ENCODE measurements at regions not wholly inside any gene's neighbourhood (a gene's known extent, or its start where the extent isn't known, plus 50 kb on each side); places are given as distances from the start of the nearest gene placed in this dataset.
A peak's percentile ranks its signal among the peaks of the same experiment; 100 is the strongest.
"Not testable (repeated sequence)": the region's sequence is repeated elsewhere in the genome, so short reads cannot be mapped to it uniquely, and the experiment has no call there.

GRCh38 chr6:151690768-151691562, 116.5 kb upstream of the ESR1 start:
- Histone ChIP-seq H3K4me1 (no peaks in the 10 kb centered on the region), H3K36me3 (no peaks in the 10 kb centered on the region), H3K27me3 (peaks cover 11% of the 10 kb centered on the region), H3K9me3 (no peaks in the 10 kb centered on the region), H3K4me3 (peak overlapping the region; percentile 12 to 28), H3K27ac (peak overlapping the region; percentile 43 to 68 (median 59))
- no peak for TF ChIP-seq CTCF (IDR thresholded peaks at IDR 0.05)
- no peak for TF ChIP-seq POLR2A (IDR thresholded peaks at IDR 0.05)
- TF ChIP-seq EP300 (IDR thresholded peaks at IDR 0.05), result no peak
- TF ChIP-seq POLR2AphosphoS5 (IDR thresholded peaks at IDR 0.05), result no peak
- peak; percentile 72 for ATAC-seq
- WGBS, 2 donors (ENCODE audit: low coverage in 1 of 2), result 39 to 55% methylated on average over 8 of the region's 8 CpGs

- WGBS, 2 donors (ENCODE audit: low coverage in 1 of 2), result 27 to 57% methylated on average over 4 of the region's 4 CpGs
- TF ChIP-seq POLR2A (IDR thresholded peaks at IDR 0.05), result no peak
- no peak for TF ChIP-seq CTCF (IDR thresholded peaks at IDR 0.05)
- no peak for TF ChIP-seq POLR2AphosphoS5 (IDR thresholded peaks at IDR 0.05)
- peaks cover under 1% of the 10 kb centered on the region for H3K27me3 ChIP-seq
- H3K36me3 ChIP-seq, result no peaks in the 10 kb centered on the region
- no peaks in the 10 kb centered on the region for H3K9me3 ChIP-seq
- no peak for ATAC-seq
- H3K4me3 ChIP-seq, result no peak overlapping the region
- H3K4me1 ChIP-seq, result no peaks in the 10 kb centered on the region
- no peak overlapping the region for H3K27ac ChIP-seq
Observed at GRCh38 chr6:151692216-151692615, 115.3 kb upstream of the ESR1 start.

- no peak overlapping the region for H3K27ac ChIP-seq
- ATAC-seq, result no peak
- 85 to 90% methylated on average over 2 to 5 of the region's 5 CpGs for WGBS, 2 donors (ENCODE audit: low coverage in 1 of 2)
Observed at GRCh38 chr6:151693366-151693765, 114.1 kb upstream of the ESR1 start.

GRCh38 chr6:151695156-151695555, 112.3 kb upstream of the ESR1 start:
- Histone ChIP-seq H3K4me3 (no peak overlapping the region), H3K36me3 (no peaks in the 10 kb centered on the region), H3K9me3 (peaks cover 0 to 8% (median 0%) of the 10 kb centered on the region in 3 donors), H3K27ac (no peak overlapping the region), H3K4me1 (no peaks in the 10 kb centered on the region), H3K27me3 (no peaks in the 10 kb centered on the region)
- no peak for ATAC-seq
- TF ChIP-seq POLR2AphosphoS5 (IDR thresholded peaks at IDR 0.05), result no peak
- no peak for TF ChIP-seq POLR2A (IDR thresholded peaks at IDR 0.05)
- TF ChIP-seq CTCF (IDR thresholded peaks at IDR 0.05), result no peak
- no peak for TF ChIP-seq EP300 (IDR thresholded peaks at IDR 0.05)

More at GRCh38 chr6:151693366-151693765, 114.1 kb upstream of the ESR1 start:
- peaks cover 0 to 7% (median 0%) of the 10 kb centered on the region in 3 donors for H3K9me3 ChIP-seq
- no peaks in the 10 kb centered on the region for H3K36me3 ChIP-seq
- no peak for TF ChIP-seq POLR2AphosphoS5 (IDR thresholded peaks at IDR 0.05)
- TF ChIP-seq CTCF (IDR thresholded peaks at IDR 0.05), result no peak
- TF ChIP-seq EP300 (IDR thresholded peaks at IDR 0.05), result no peak
- no peak for TF ChIP-seq POLR2A (IDR thresholded peaks at IDR 0.05)
- no peaks in the 10 kb centered on the region for H3K4me1 ChIP-seq
- no peak overlapping the region for H3K4me3 ChIP-seq
- no peaks in the 10 kb centered on the region for H3K27me3 ChIP-seq

GRCh38 chr6:151696302-151696701, 111.2 kb upstream of the ESR1 start:
- H3K4me3 ChIP-seq, H3K27me3 ChIP-seq, ATAC-seq, H3K9me3 ChIP-seq, H3K27ac ChIP-seq, H3K4me1 ChIP-seq, H3K36me3 ChIP-seq: not testable (repeated sequence)
- WGBS, 2 donors (ENCODE audit: low coverage in 1 of 2), result 89 to 95% methylated on average over 1 to 4 of the region's 4 CpGs
